Suprapubic skin (tissue), 4 donors: ENCODE measurements at regions not wholly inside any gene's neighbourhood (a gene's known extent, or its start where the extent isn't known, plus 50 kb on each side); places are given as distances from the start of the nearest gene placed in this dataset.

Experiments used
- EP300 ChIP-seq: sonication (generic); formaldehyde crosslinking; IDR thresholded peaks from one replicate; pipeline ENCODE4 v1.6.1; 2017; ENCODE audit warnings: antibody characterized with exemption
- POLR2A ChIP-seq, 2 donors: fragments of 450-650 bp; IDR thresholded peaks; one replicate each; pipeline ENCODE4 v1.6.1; 2017; ENCODE audit warnings: antibody characterized with exemption in 2 of 2, mild to moderate bottlenecking in 2 of 2, moderate library complexity in 2 of 2
- POLR2AphosphoS5 ChIP-seq, 3 donors: sonication (generic); formaldehyde crosslinking; IDR thresholded peaks; one replicate each; pipeline ENCODE4 v1.6.1; 2017; ENCODE audit warnings: antibody characterized with exemption in 3 of 3
- TF ChIP-seq, protein P1 (sequence below), 2 donors: fragments of 200-600 bp in 1 of 2; fragments of 450-650 bp in 1 of 2; sonication (generic) in 1 of 2; IDR thresholded peaks; one replicate each; pipeline ENCODE4 v1.5.1; 2016 to 2019; ENCODE audit warnings: antibody characterized with exemption in 2 of 2, mild to moderate bottlenecking in 1 of 2, moderate library complexity in 1 of 2

DNA sequence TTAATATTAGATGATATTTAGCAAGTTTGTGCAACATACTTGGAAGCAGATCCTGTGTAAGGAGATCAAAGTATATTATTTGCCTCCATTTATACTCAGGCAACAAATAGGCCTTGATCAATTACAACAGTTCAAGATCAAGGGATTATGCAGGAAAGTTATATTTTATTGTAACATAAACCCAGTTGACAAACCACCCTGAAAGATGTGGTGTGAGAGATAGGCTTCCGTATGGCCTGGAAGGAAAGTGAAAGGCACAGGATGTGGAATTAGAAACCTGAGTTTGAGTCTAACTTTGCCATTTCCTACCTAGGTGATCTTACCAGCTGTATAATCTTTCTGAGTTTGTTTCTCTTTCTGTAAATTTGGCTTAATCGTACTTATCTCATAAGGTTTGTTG lies 284.1 kb downstream of the BMP4 start:
- TF ChIP-seq, protein P1, sequence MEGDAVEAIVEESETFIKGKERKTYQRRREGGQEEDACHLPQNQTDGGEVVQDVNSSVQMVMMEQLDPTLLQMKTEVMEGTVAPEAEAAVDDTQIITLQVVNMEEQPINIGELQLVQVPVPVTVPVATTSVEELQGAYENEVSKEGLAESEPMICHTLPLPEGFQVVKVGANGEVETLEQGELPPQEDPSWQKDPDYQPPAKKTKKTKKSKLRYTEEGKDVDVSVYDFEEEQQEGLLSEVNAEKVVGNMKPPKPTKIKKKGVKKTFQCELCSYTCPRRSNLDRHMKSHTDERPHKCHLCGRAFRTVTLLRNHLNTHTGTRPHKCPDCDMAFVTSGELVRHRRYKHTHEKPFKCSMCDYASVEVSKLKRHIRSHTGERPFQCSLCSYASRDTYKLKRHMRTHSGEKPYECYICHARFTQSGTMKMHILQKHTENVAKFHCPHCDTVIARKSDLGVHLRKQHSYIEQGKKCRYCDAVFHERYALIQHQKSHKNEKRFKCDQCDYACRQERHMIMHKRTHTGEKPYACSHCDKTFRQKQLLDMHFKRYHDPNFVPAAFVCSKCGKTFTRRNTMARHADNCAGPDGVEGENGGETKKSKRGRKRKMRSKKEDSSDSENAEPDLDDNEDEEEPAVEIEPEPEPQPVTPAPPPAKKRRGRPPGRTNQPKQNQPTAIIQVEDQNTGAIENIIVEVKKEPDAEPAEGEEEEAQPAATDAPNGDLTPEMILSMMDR (IDR thresholded peaks at IDR 0.05), result no peak
- TF ChIP-seq POLR2AphosphoS5 (IDR thresholded peaks at IDR 0.05) (no peak), POLR2A (IDR thresholded peaks at IDR 0.05) (no peak), EP300 (no peak)
